HepG2 (cell line): ENCODE measurements at regions not wholly inside any gene's neighbourhood (a gene's known extent, or its start where the extent isn't known, plus 50 kb on each side); places are given as distances from the start of the nearest gene placed in this dataset.

ENCODE experiments used
- ATAC-seq: fragments of 200-7000 bp; cut with Tn5 transposase; 3 replicates; pipeline ENCODE4 v1.9.1; 2020; ENCODE audit warnings: mild to moderate bottlenecking, moderate library complexity
- BruUV-seq: library from RNA; stranded (reverse); fragments of 400-500 nt; replicated peaks from 2 replicates; lab custom pipeline; 2021; lab: Mats Ljungman, UMichigan
- CTCF ChIA-PET: fragments of 300-600 bp; formaldehyde crosslinking; extraction: SDS; loops from one replicate; lab custom pipeline; 2021; ENCODE audit warnings: low total read pairs, inconsistent platforms, low intra/inter-chr PET ratio; lab: Yijun Ruan, JAX
- POLR2A ChIA-PET: fragments of 350-600 bp; sonication (Branson Sonifier 250); formaldehyde crosslinking; loops from one replicate; lab custom pipeline; 2020; ENCODE audit warnings: antibody characterized with exemption, inconsistent platforms; lab: Yijun Ruan, JAX
- DNase-seq: peaks from one replicate; pipeline ENCODE4 v3.0.0-alpha.2; 2015; ENCODE audit warnings: low spot score
- FAIRE-seq: peaks from 3 replicates; lab custom pipeline; 2011; peaks lifted over from hg19 to GRCh38; lab: Jason Lieb, UNC
- H2AFZ ChIP-seq: one replicate; pipeline ENCODE4 v1.6.1; 2011; ENCODE audit warnings: low read length, inconsistent platforms
- H3K27ac ChIP-seq: fragments of 300-600 bp; 3 replicates; pipeline ENCODE4 v1.8.0; 2011; ENCODE audit warnings: mixed run types, mild to moderate bottlenecking, mixed read lengths, low read length, inconsistent platforms; ENCODE audit not compliant: insufficient read depth; ENCODE audit errors: extremely low read length
- H3K27me3 ChIP-seq, 2 experiments: fragments of 200-600 bp in 1 of 2; 2 replicates in 1 of 2; 3 replicates in 1 of 2; pipeline versions ENCODE4 v1.6.0 to v1.8.0; 2011; ENCODE audit warnings: low read length in 2 of 2, mild to moderate bottlenecking in 2 of 2, moderate library complexity in 2 of 2, inconsistent platforms in 1 of 2; ENCODE audit not compliant: insufficient read depth in 2 of 2, control insufficient read depth in 1 of 2
- H3K36me3 ChIP-seq, 2 experiments: fragments of 200-600 bp in 1 of 2; replicated peaks in 1 of 2; 2 replicates in 1 of 2; 3 replicates in 1 of 2; pipeline versions ENCODE4 v1.5.1 to v1.8.0; 2011; ENCODE audit warnings: low read length in 2 of 2, inconsistent platforms in 1 of 2; ENCODE audit not compliant: insufficient read depth in 2 of 2, control insufficient read depth in 1 of 2
- H3K4me1 ChIP-seq: 2 replicates; pipeline ENCODE4 v1.5.1; 2012; ENCODE audit warnings: low read length, inconsistent platforms; ENCODE audit not compliant: insufficient read depth
- H3K4me2 ChIP-seq: 2 replicates; pipeline ENCODE4 v1.6.0; 2011; ENCODE audit warnings: low read depth, low read length, inconsistent platforms
- H3K4me3 ChIP-seq, 3 experiments: fragments of 200-600 bp in 1 of 3; sonication (generic), shearing (Covaris generic) in 1 of 3; replicated peaks in 1 of 3; 2 replicates each; pipeline ENCODE4 v1.5.1; 2011 to 2016; ENCODE audit warnings: low read length in 3 of 3, inconsistent platforms in 2 of 3, low read depth in 2 of 3, mild to moderate bottlenecking in 2 of 3, control low read depth in 1 of 3, mixed read lengths in 1 of 3; ENCODE audit not compliant: insufficient read depth in 1 of 3
- H3K79me2 ChIP-seq: one replicate; pipeline ENCODE4 v1.6.1; 2011; ENCODE audit warnings: low read length, inconsistent platforms; ENCODE audit not compliant: insufficient read depth
- H3K9ac ChIP-seq: 2 replicates; pipeline ENCODE4 v1.6.0; 2011; ENCODE audit warnings: mild to moderate bottlenecking, low read depth, low read length, inconsistent platforms; ENCODE audit not compliant: insufficient read depth
- H3K9me3 ChIP-seq: 2 replicates; pipeline ENCODE4 v1.5.1; 2012; ENCODE audit warnings: mild to moderate bottlenecking, low read length
- H4K20me1 ChIP-seq: 2 replicates; pipeline ENCODE4 v1.6.0; 2011; ENCODE audit warnings: inconsistent platforms, mild to moderate bottlenecking, low read length, moderate library complexity; ENCODE audit not compliant: insufficient read depth
- ATF7-NPFF ChIP-seq: sonication (generic); formaldehyde crosslinking; IDR thresholded peaks from 2 replicates; pipeline ENCODE4 v1.8.1; 2023; ENCODE audit warnings: mild to moderate bottlenecking, low read depth, missing genetic modification reagents, moderate library complexity
- GTF3A ChIP-seq: sonication (generic); formaldehyde crosslinking; conservative IDR thresholded peaks from 2 replicates; pipeline ENCODE4 v1.4.0; 2020; ENCODE audit warnings: mild to moderate bottlenecking, missing genetic modification reagents
- NFRKB ChIP-seq: fragments of 450-650 bp; IDR thresholded peaks from 2 replicates; pipeline ENCODE4 v1.6.1; 2017
- ONECUT2 ChIP-seq: sonication (generic); formaldehyde crosslinking; IDR thresholded peaks from 2 replicates; pipeline ENCODE4 v1.4.0; 2020; ENCODE audit warnings: missing genetic modification reagents
- SOX5 ChIP-seq: IDR thresholded peaks from 2 replicates; pipeline ENCODE4 v1.6.1; 2016; ENCODE audit warnings: borderline replicate concordance
- SUZ12 ChIP-seq: fragments of 150-350 bp; IDR thresholded peaks from 2 replicates; pipeline ENCODE4 v1.6.1; 2014; ENCODE audit warnings: low read depth, low read length
- TSC22D2 ChIP-seq: sonication (generic); formaldehyde crosslinking; IDR thresholded peaks from 2 replicates; pipeline ENCODE4 v1.5.1; 2020; ENCODE audit warnings: missing genetic modification reagents, mild to moderate bottlenecking, borderline replicate concordance
- ZNF20 ChIP-seq: sonication (generic); formaldehyde crosslinking; IDR thresholded peaks from 2 replicates; pipeline ENCODE4 v1.4.0; 2020; ENCODE audit warnings: mild to moderate bottlenecking, moderate library complexity, missing genetic modification reagents
- ZNF296 ChIP-seq: sonication (generic); formaldehyde crosslinking; conservative IDR thresholded peaks from 2 replicates; pipeline ENCODE4 v1.5.0; 2020; ENCODE audit warnings: mild to moderate bottlenecking, missing genetic modification reagents
- ZNF567 ChIP-seq: sonication (generic); formaldehyde crosslinking; IDR thresholded peaks from 2 replicates; pipeline ENCODE4 v1.8.1; 2023; ENCODE audit warnings: mild to moderate bottlenecking, missing genetic modification reagents, borderline replicate concordance
- ZNF891 ChIP-seq: sonication (generic); formaldehyde crosslinking; IDR thresholded peaks from 2 replicates; pipeline ENCODE4 v1.5.0; 2020; ENCODE audit warnings: mild to moderate bottlenecking, missing genetic modification reagents
- ZUFSP ChIP-seq: sonication (generic); formaldehyde crosslinking; IDR thresholded peaks from 2 replicates; pipeline ENCODE4 v1.9.0; 2021; ENCODE audit warnings: missing genetic modification reagents, mild to moderate bottlenecking, borderline replicate concordance
- WGBS: methylation state at CpG from one replicate; pipeline ENCODE4 v1.1.6; 2017; ENCODE audit warnings: low lambda C conversion rate; 5-methylcytosine and 5-hydroxymethylcytosine counted together
- in situ Hi-C: cut with HindIII; loops from 2 replicates; pipeline ENCODE4 v1.10.0; 2017; ENCODE audit warnings: low pct_unique_long_range_greater_than_20kb; ENCODE audit not compliant: extremely low pct_ligation_motif_present
- intact Hi-C: fragments of 100-400 bp; cut with micrococcal nuclease; formaldehyde crosslinking; loops from one replicate; pipeline ENCODE4 v1.10.0; 2022; ENCODE audit not compliant: unreplicated experiment

GRCh38 chr10:44813201-44813600 is 97.9 kb upstream of the TMEM72 start:
- in situ Hi-C loops (no loop called here), intact Hi-C loops (no loop called here)
- H3K27ac ChIP-seq, result no peak overlapping the region
- no TSS peak for BruUV-seq
- TF ChIP-seq NFRKB (no peak), ZNF20 (CRISPR knock-in tag) (no peak), ZNF567 (CRISPR knock-in tag) (no peak), ATF7-NPFF (no peak), ZNF296 (CRISPR knock-in tag) (no peak), ZUFSP (CRISPR knock-in tag) (no peak), GTF3A (no peak), SUZ12 (no peak), ONECUT2 (no peak), TSC22D2 (no peak), ZNF891 (CRISPR knock-in tag) (no peak), SOX5 (CRISPR knock-in tag) (no peak)
- ATAC-seq (no peak), DNase-seq (no peak), FAIRE-seq (no peak)
- no peaks in the 10 kb centered on the region for H3K4me1 ChIP-seq
- POLR2A ChIA-PET, result no interaction called here
- no peak overlapping the region for H3K4me2 ChIP-seq
- H3K36me3 ChIP-seq, result no peaks in the 10 kb centered on the region
- H3K79me2 ChIP-seq, result no peaks in the 10 kb centered on the region
- H3K4me3 ChIP-seq, result no peak overlapping the region
- WGBS, result 0% methylated on average over 3 of the region's 3 CpGs
- CTCF ChIA-PET, result no interaction called here
- no peak overlapping the region for H2AFZ ChIP-seq
- H3K27me3 ChIP-seq, result no peaks in the 10 kb centered on the region
- no peaks in the 10 kb centered on the region for H4K20me1 ChIP-seq
- no peaks in the 10 kb centered on the region for H3K9me3 ChIP-seq
- H3K9ac ChIP-seq, result no peak overlapping the region
